WTC11 (cell line): ENCODE measurements at regions not wholly inside any gene's neighbourhood (a gene's known extent, or its start where the extent isn't known, plus 50 kb on each side); places are given as distances from the start of the nearest gene placed in this dataset.

Source experiments
- ATAC-seq: fragments of 200-7000 bp; cut with Tn5 transposase; 2 replicates; pipeline ENCODE4 v1.10.0; 2021; ENCODE audit warnings: mild to moderate bottlenecking, moderate library complexity
- CTCF ChIA-PET: fragments of 300-600 bp; sonication (Branson Sonifier 250); formaldehyde crosslinking; loops from one replicate; lab custom pipeline; 2021; ENCODE audit warnings: antibody characterized with exemption; lab: Charles Lee
- POLR2A ChIA-PET: fragments of 350-600 bp; sonication (Branson Sonifier 250); formaldehyde crosslinking; loops from one replicate; lab custom pipeline; 2021; ENCODE audit warnings: antibody characterized with exemption; lab: Charles Lee
- DNase-seq: peaks from one replicate; pipeline ENCODE4 v3.0.0; 2021; ENCODE audit warnings: low spot score
- H3K27ac Mint-ChIP-seq: 2 replicates; pipeline ENCODE4 v1.8.0; 2021; ENCODE audit warnings: mixed read lengths
- H3K27me3 Mint-ChIP-seq: 2 replicates; pipeline ENCODE4 v1.8.0; 2021; ENCODE audit warnings: low read depth, mild to moderate bottlenecking, moderate library complexity, mixed read lengths
- H3K36me3 Mint-ChIP-seq: 2 replicates; pipeline ENCODE4 v1.8.0; 2021; ENCODE audit warnings: mixed read lengths
- H3K4me1 Mint-ChIP-seq: 2 replicates; pipeline ENCODE4 v1.8.0; 2022; ENCODE audit warnings: mixed read lengths
- H3K4me3 Mint-ChIP-seq: 2 replicates; pipeline ENCODE4 v1.8.0; 2021; ENCODE audit warnings: mild to moderate bottlenecking, moderate library complexity, mixed read lengths
- H3K9me3 Mint-ChIP-seq: 2 replicates; pipeline ENCODE4 v1.8.0; 2021; ENCODE audit warnings: mixed read lengths
- FOXJ3 ChIP-seq: sonication (generic); formaldehyde crosslinking; IDR thresholded peaks from 2 replicates; pipeline ENCODE4 v1.9.0; 2021; ENCODE audit warnings: missing genetic modification reagents, mild to moderate bottlenecking, borderline replicate concordance
- IRF2 ChIP-seq: sonication (generic); formaldehyde crosslinking; IDR thresholded peaks from 2 replicates; pipeline ENCODE4 v1.8.0; 2022; ENCODE audit warnings: low read depth, missing genetic modification reagents, borderline replicate concordance
- NR3C1 ChIP-seq: sonication (generic); formaldehyde crosslinking; conservative IDR thresholded peaks from 2 replicates; pipeline ENCODE4 v1.8.1; 2023; ENCODE audit warnings: low read depth, mild to moderate bottlenecking, missing genetic modification reagents
- PRRX2 ChIP-seq: fragments of 250-450 bp; sonication (Bioruptor Pico); IDR thresholded peaks from 2 replicates; pipeline ENCODE4 v1.8.0; 2021; ENCODE audit warnings: mild to moderate bottlenecking
- RORB ChIP-seq: fragments of 250-450 bp; sonication (Bioruptor Pico); IDR thresholded peaks from 2 replicates; pipeline ENCODE4 v1.9.0; 2021; ENCODE audit warnings: mild to moderate bottlenecking
- SP1 ChIP-seq: sonication (generic); formaldehyde crosslinking; conservative IDR thresholded peaks from 2 replicates; pipeline ENCODE4 v1.8.1; 2022; ENCODE audit warnings: missing genetic modification reagents
- STAT6 ChIP-seq: sonication (generic); formaldehyde crosslinking; conservative IDR thresholded peaks from 2 replicates; pipeline ENCODE4 v1.8.1; 2023; ENCODE audit warnings: mild to moderate bottlenecking, low read depth, missing genetic modification reagents, moderate library complexity
- USF2 ChIP-seq: sonication (generic); formaldehyde crosslinking; IDR thresholded peaks from 2 replicates; pipeline ENCODE4 v1.8.1; 2023; ENCODE audit warnings: mild to moderate bottlenecking, missing genetic modification reagents, moderate library complexity
- ZMAT4 ChIP-seq: fragments of 250-450 bp; sonication (Bioruptor Pico); IDR thresholded peaks from 2 replicates; pipeline ENCODE4 v1.9.0; 2021; ENCODE audit warnings: mild to moderate bottlenecking
- ZNF232 ChIP-seq: sonication (generic); formaldehyde crosslinking; IDR thresholded peaks from 2 replicates; pipeline ENCODE4 v1.8.0; 2022; ENCODE audit warnings: mild to moderate bottlenecking, missing genetic modification reagents
- ZNF416 ChIP-seq: fragments of 250-450 bp; sonication (Bioruptor Pico); IDR thresholded peaks from 2 replicates; pipeline ENCODE4 v1.9.0; 2021; ENCODE audit warnings: mild to moderate bottlenecking, inconsistent platforms
- ZNF671 ChIP-seq: fragments of 250-450 bp; sonication (Bioruptor Pico); IDR thresholded peaks from 2 replicates; pipeline ENCODE4 v1.8.0; 2021; ENCODE audit warnings: mild to moderate bottlenecking
- TF ChIP-seq, protein P1 (sequence below): sonication (generic); formaldehyde crosslinking; IDR thresholded peaks from 2 replicates; pipeline ENCODE4 v1.8.1; 2022; ENCODE audit warnings: mild to moderate bottlenecking, moderate library complexity, missing genetic modification reagents
- TF ChIP-seq, protein P2 (sequence below): sonication (generic); formaldehyde crosslinking; IDR thresholded peaks from 2 replicates; pipeline ENCODE4 v1.8.0; 2023; ENCODE audit warnings: missing genetic modification reagents, mild to moderate bottlenecking, borderline replicate concordance
- TF ChIP-seq, protein P3 (sequence below): sonication (generic); formaldehyde crosslinking; IDR thresholded peaks from 2 replicates; pipeline ENCODE4 v1.8.0; 2022; ENCODE audit warnings: missing genetic modification reagents
- TF ChIP-seq, protein P4 (sequence below): sonication (generic); formaldehyde crosslinking; IDR thresholded peaks from 2 replicates; pipeline ENCODE4 v1.8.1; 2023; ENCODE audit warnings: mild to moderate bottlenecking, missing genetic modification reagents
- TF ChIP-seq, protein P5 (sequence below): sonication (generic); formaldehyde crosslinking; IDR thresholded peaks from 2 replicates; pipeline ENCODE4 v1.8.0; 2022; ENCODE audit warnings: mild to moderate bottlenecking, missing genetic modification reagents

- ATAC-seq = no peak
- H3K4me3 Mint-ChIP-seq = no peak overlapping the region
- DNase-seq = no peak
- H3K27ac Mint-ChIP-seq = no peak overlapping the region
- ChIA-PET CTCF (no interaction called here), POLR2A (no interaction called here)
- 0 out of 2 replicates have a peak, but pooled peaks cover 2% of the 10 kb centered on the region for H3K4me1 Mint-ChIP-seq
- H3K36me3 Mint-ChIP-seq = no peaks in the 10 kb centered on the region
- TF ChIP-seq ZNF232 (CRISPR knock-in tag) = no peak
- TF ChIP-seq, protein P1, sequence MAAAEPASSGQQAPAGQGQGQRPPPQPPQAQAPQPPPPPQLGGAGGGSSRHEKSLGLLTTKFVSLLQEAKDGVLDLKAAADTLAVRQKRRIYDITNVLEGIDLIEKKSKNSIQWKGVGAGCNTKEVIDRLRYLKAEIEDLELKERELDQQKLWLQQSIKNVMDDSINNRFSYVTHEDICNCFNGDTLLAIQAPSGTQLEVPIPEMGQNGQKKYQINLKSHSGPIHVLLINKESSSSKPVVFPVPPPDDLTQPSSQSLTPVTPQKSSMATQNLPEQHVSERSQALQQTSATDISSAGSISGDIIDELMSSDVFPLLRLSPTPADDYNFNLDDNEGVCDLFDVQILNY (CRISPR knock-in tag) = no peak
- TF ChIP-seq SP1 (CRISPR knock-in tag) = no peak
- TF ChIP-seq FOXJ3 (CRISPR knock-in tag) = no peak
- TF ChIP-seq, protein P2, sequence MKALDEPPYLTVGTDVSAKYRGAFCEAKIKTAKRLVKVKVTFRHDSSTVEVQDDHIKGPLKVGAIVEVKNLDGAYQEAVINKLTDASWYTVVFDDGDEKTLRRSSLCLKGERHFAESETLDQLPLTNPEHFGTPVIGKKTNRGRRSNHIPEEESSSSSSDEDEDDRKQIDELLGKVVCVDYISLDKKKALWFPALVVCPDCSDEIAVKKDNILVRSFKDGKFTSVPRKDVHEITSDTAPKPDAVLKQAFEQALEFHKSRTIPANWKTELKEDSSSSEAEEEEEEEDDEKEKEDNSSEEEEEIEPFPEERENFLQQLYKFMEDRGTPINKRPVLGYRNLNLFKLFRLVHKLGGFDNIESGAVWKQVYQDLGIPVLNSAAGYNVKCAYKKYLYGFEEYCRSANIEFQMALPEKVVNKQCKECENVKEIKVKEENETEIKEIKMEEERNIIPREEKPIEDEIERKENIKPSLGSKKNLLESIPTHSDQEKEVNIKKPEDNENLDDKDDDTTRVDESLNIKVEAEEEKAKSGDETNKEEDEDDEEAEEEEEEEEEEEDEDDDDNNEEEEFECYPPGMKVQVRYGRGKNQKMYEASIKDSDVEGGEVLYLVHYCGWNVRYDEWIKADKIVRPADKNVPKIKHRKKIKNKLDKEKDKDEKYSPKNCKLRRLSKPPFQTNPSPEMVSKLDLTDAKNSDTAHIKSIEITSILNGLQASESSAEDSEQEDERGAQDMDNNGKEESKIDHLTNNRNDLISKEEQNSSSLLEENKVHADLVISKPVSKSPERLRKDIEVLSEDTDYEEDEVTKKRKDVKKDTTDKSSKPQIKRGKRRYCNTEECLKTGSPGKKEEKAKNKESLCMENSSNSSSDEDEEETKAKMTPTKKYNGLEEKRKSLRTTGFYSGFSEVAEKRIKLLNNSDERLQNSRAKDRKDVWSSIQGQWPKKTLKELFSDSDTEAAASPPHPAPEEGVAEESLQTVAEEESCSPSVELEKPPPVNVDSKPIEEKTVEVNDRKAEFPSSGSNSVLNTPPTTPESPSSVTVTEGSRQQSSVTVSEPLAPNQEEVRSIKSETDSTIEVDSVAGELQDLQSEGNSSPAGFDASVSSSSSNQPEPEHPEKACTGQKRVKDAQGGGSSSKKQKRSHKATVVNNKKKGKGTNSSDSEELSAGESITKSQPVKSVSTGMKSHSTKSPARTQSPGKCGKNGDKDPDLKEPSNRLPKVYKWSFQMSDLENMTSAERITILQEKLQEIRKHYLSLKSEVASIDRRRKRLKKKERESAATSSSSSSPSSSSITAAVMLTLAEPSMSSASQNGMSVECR (CRISPR knock-in tag) = no peak
- TF ChIP-seq STAT6 (CRISPR knock-in tag) = no peak
- TF ChIP-seq, protein P3, sequence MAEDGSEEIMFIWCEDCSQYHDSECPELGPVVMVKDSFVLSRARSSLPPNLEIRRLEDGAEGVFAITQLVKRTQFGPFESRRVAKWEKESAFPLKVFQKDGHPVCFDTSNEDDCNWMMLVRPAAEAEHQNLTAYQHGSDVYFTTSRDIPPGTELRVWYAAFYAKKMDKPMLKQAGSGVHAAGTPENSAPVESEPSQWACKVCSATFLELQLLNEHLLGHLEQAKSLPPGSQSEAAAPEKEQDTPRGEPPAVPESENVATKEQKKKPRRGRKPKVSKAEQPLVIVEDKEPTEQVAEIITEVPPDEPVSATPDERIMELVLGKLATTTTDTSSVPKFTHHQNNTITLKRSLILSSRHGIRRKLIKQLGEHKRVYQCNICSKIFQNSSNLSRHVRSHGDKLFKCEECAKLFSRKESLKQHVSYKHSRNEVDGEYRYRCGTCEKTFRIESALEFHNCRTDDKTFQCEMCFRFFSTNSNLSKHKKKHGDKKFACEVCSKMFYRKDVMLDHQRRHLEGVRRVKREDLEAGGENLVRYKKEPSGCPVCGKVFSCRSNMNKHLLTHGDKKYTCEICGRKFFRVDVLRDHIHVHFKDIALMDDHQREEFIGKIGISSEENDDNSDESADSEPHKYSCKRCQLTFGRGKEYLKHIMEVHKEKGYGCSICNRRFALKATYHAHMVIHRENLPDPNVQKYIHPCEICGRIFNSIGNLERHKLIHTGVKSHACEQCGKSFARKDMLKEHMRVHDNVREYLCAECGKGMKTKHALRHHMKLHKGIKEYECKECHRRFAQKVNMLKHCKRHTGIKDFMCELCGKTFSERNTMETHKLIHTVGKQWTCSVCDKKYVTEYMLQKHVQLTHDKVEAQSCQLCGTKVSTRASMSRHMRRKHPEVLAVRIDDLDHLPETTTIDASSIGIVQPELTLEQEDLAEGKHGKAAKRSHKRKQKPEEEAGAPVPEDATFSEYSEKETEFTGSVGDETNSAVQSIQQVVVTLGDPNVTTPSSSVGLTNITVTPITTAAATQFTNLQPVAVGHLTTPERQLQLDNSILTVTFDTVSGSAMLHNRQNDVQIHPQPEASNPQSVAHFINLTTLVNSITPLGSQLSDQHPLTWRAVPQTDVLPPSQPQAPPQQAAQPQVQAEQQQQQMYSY (CRISPR knock-in tag) = no peak
- TF ChIP-seq RORB (CRISPR knock-in tag) = no peak
- TF ChIP-seq, protein P4, sequence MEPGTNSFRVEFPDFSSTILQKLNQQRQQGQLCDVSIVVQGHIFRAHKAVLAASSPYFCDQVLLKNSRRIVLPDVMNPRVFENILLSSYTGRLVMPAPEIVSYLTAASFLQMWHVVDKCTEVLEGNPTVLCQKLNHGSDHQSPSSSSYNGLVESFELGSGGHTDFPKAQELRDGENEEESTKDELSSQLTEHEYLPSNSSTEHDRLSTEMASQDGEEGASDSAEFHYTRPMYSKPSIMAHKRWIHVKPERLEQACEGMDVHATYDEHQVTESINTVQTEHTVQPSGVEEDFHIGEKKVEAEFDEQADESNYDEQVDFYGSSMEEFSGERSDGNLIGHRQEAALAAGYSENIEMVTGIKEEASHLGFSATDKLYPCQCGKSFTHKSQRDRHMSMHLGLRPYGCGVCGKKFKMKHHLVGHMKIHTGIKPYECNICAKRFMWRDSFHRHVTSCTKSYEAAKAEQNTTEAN (CRISPR knock-in tag) = no peak
- TF ChIP-seq ZNF671 (CRISPR knock-in tag) = no peak
- no peak for TF ChIP-seq NR3C1 (CRISPR knock-in tag)
- no peak for TF ChIP-seq IRF2
- no peaks in the 10 kb centered on the region for H3K9me3 Mint-ChIP-seq
- H3K27me3 Mint-ChIP-seq = no peaks in the 10 kb centered on the region
Observed at GRCh38 chr2:56522605-56523089, 338.9 kb downstream of the CCDC85A start.

DNA sequence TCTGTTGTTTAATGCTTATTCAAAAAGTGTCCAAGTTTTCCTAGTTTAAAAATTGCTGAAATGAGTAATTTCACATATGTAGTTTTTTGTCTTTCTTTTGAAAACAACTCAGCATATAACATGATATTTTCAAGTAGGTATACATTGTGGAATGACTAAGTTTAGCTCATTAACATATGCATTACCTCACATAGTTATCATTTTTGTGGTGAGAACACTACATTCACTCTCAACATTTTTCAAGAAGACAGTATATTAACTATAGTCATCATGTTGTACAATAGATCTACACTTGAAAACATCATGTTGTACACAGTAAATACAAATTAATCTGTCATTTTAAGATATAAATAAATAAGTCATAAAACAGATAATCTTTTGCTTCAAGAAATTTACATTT, 340.0 kb downstream of the CCDC85A start:
- no peak for DNase-seq
- no peak for ATAC-seq
- Mint-ChIP-seq H3K27ac (no peak overlapping the region), H3K36me3 (no peaks in the 10 kb centered on the region), H3K9me3 (no peaks in the 10 kb centered on the region), H3K4me3 (no peak overlapping the region), H3K27me3 (no peaks in the 10 kb centered on the region), H3K4me1 (0 out of 2 replicates have a peak, but pooled peaks cover 2% of the 10 kb centered on the region)
- CTCF ChIA-PET = no interaction called here
- POLR2A ChIA-PET = no interaction called here
- TF ChIP-seq, protein P5, sequence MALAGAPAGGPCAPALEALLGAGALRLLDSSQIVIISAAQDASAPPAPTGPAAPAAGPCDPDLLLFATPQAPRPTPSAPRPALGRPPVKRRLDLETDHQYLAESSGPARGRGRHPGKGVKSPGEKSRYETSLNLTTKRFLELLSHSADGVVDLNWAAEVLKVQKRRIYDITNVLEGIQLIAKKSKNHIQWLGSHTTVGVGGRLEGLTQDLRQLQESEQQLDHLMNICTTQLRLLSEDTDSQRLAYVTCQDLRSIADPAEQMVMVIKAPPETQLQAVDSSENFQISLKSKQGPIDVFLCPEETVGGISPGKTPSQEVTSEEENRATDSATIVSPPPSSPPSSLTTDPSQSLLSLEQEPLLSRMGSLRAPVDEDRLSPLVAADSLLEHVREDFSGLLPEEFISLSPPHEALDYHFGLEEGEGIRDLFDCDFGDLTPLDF = no peak
- no peak for TF ChIP-seq USF2 (CRISPR knock-in tag)
- no peak for TF ChIP-seq ZNF416 (CRISPR knock-in tag)
- TF ChIP-seq ZMAT4 (CRISPR knock-in tag) = no peak
- no peak for TF ChIP-seq PRRX2 (CRISPR knock-in tag)
